GM23338 (cell line): ENCODE measurements at regions not wholly inside any gene's neighbourhood (a gene's known extent, or its start where the extent isn't known, plus 50 kb on each side); places are given as distances from the start of the nearest gene placed in this dataset.

Experiments
- CREB1 ChIP-seq: fragments of 250-450 bp; sonication (Bioruptor Pico); IDR thresholded peaks from 2 replicates; pipeline ENCODE4 v1.5.0; 2020; ENCODE audit warnings: low read depth, mild to moderate bottlenecking, moderate library complexity
- CTCF ChIP-seq, 2 experiments: fragments of 200-600 bp in 1 of 2; sonication (generic) in 1 of 2; conservative IDR thresholded peaks; 2 replicates each; pipeline versions ENCODE4 v1.5.1 to v1.6.1; 2016 to 2017; ENCODE audit warnings: antibody characterized with exemption in 2 of 2, low read depth in 2 of 2, mild to moderate bottlenecking in 2 of 2, moderate library complexity in 1 of 2
- EZH2 ChIP-seq: fragments of 200-600 bp; sonication (generic); IDR thresholded peaks from one replicate; pipeline ENCODE4 v1.8.0; 2017; ENCODE audit warnings: antibody characterized with exemption, mild to moderate bottlenecking, low read depth; ENCODE audit not compliant: unreplicated experiment
- EZH2phosphoT487 ChIP-seq: fragments of 200-600 bp; sonication (generic); IDR thresholded peaks from one replicate; pipeline ENCODE4 v1.8.1; 2018; ENCODE audit warnings: antibody characterized with exemption; ENCODE audit not compliant: unreplicated experiment
- JUNB ChIP-seq: IDR thresholded peaks from one replicate; pipeline ENCODE4 v1.6.1; 2016; ENCODE audit warnings: antibody characterized with exemption; ENCODE audit not compliant: unreplicated experiment
- POLR2AphosphoS5 ChIP-seq: IDR thresholded peaks from 2 replicates; pipeline ENCODE4 v1.6.1; 2016; ENCODE audit warnings: antibody characterized with exemption, low read depth
- REST ChIP-seq: IDR thresholded peaks from one replicate; pipeline ENCODE4 v1.6.1; 2018; ENCODE audit warnings: antibody characterized with exemption; ENCODE audit not compliant: unreplicated experiment
- STAT1 ChIP-seq: IDR thresholded peaks from one replicate; pipeline ENCODE4 v1.6.1; 2016; ENCODE audit warnings: antibody characterized with exemption; ENCODE audit not compliant: unreplicated experiment
- ZNF114 ChIP-seq: fragments of 250-450 bp; sonication (Bioruptor Pico); IDR thresholded peaks from 2 replicates; pipeline ENCODE4 v1.5.0; 2020; ENCODE audit warnings: mild to moderate bottlenecking, moderate library complexity
- ZNF331 ChIP-seq: fragments of 250-450 bp; sonication (Bioruptor Pico); IDR thresholded peaks from 2 replicates; pipeline ENCODE4 v1.5.0; 2020; ENCODE audit warnings: low read depth, mild to moderate bottlenecking, moderate library complexity
- TF ChIP-seq, protein P1 (sequence below): IDR thresholded peaks from 2 replicates; pipeline ENCODE4 v1.6.1; 2016; ENCODE audit warnings: antibody characterized with exemption

DNA sequence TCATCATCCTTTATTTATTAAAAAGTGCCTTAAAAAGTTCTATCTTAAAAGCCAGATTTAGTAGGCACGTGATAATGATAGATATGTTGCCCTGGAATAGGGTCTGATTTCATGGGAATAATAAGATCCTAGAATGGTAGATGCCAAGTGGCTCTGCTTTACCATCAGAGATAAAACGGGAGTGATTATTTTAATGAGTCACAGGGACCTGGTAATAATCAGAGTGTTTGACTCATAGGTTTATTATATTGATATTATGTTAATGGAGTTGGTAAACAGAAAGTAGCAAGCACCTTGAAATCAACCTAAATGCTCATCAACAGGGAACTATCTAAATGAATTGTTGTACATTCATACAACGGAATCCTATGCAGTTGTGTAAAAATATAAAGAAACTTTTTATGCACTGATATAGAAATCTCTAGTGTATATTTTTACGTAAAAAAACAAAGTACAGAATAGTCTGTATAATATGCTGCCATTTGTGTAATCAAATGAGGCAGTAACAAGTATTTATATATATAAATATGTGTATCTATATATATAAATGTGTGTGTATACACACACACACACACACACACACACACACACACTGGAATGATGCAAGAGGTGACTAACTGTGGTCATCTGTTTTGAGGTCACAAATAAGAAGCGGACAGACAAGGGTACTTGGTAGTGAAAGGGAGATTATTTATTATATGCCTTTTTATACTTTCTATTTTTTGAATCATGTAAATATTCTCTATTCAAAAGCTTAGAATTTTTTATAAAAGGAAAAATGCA lies 78.6 kb upstream of the DYNC1I1 start:
- no peak for TF ChIP-seq CTCF (conservative IDR thresholded peaks at IDR 0.05; ENCODE audit: low read depth in 2 of 2)
- TF ChIP-seq EZH2: no peak
- no peak for TF ChIP-seq POLR2AphosphoS5
- no peak for TF ChIP-seq EZH2phosphoT487
- TF ChIP-seq, protein P1, sequence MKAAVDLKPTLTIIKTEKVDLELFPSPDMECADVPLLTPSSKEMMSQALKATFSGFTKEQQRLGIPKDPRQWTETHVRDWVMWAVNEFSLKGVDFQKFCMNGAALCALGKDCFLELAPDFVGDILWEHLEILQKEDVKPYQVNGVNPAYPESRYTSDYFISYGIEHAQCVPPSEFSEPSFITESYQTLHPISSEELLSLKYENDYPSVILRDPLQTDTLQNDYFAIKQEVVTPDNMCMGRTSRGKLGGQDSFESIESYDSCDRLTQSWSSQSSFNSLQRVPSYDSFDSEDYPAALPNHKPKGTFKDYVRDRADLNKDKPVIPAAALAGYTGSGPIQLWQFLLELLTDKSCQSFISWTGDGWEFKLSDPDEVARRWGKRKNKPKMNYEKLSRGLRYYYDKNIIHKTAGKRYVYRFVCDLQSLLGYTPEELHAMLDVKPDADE: no peak
- no peak for TF ChIP-seq REST
- no peak for TF ChIP-seq CREB1 (CRISPR knock-in tag)
- no peak for TF ChIP-seq JUNB
- TF ChIP-seq ZNF331: no peak
- TF ChIP-seq STAT1: no peak
- TF ChIP-seq ZNF114 (CRISPR knock-in tag): no peak
